Heart right ventricle (tissue), 16 donors: ENCODE measurements at regions not wholly inside any gene's neighbourhood (a gene's known extent, or its start where the extent isn't known, plus 50 kb on each side); places are given as distances from the start of the nearest gene placed in this dataset.

Experiments used
- ATAC-seq, 8 donors: fragments of 200-7000 bp; cut with Tn5 transposase; one replicate each; pipeline ENCODE4 v1.9.1; 2020; ENCODE audit warnings: mild to moderate bottlenecking in 8 of 8, moderate library complexity in 8 of 8, moderate number of reproducible peaks in 1 of 8
- DNase-seq, 2 donors: peaks; one replicate each; pipeline ENCODE4 v3.0.0-alpha.2; 2020
- H3K27ac ChIP-seq, 10 donors: fragments of 200-600 bp; sonication (generic) in 2 of 10; one replicate each; pipeline versions ENCODE4 v1.5.0 to v1.8.0; 2020 to 2022; ENCODE audit warnings: mild to moderate bottlenecking in 3 of 10
- H3K27me3 ChIP-seq, 7 donors: fragments of 200-600 bp; one replicate each; pipeline ENCODE4 v1.8.0; 2021 to 2022; ENCODE audit warnings: mild to moderate bottlenecking in 2 of 7
- H3K36me3 ChIP-seq, 9 donors: fragments of 200-600 bp; sonication (generic) in 1 of 9; one replicate each; pipeline versions ENCODE4 v1.5.0 to v1.8.0; 2020 to 2022; ENCODE audit warnings: mild to moderate bottlenecking in 2 of 9
- H3K4me1 ChIP-seq, 9 donors: fragments of 200-600 bp; sonication (generic) in 1 of 9; one replicate each; pipeline versions ENCODE4 v1.5.0 to v1.8.0; 2020 to 2022; ENCODE audit warnings: mild to moderate bottlenecking in 4 of 9
- H3K4me3 ChIP-seq, 10 donors: fragments of 200-600 bp; sonication (generic) in 2 of 10; one replicate each; pipeline versions ENCODE4 v1.5.0 to v1.8.0; 2020 to 2022; ENCODE audit warnings: mild to moderate bottlenecking in 7 of 10, moderate library complexity in 2 of 10
- H3K9me3 ChIP-seq, 11 donors: fragments of 200-600 bp in 10 of 11; sonication (generic) in 2 of 11; one replicate each; pipeline versions ENCODE4 v1.5.0 to v1.8.0; 2013 to 2022; ENCODE audit warnings: mild to moderate bottlenecking in 2 of 11, control low read depth in 1 of 11, moderate library complexity in 1 of 11
- CTCF ChIP-seq, 9 donors: fragments of 200-600 bp; sonication (generic) in 2 of 9; IDR thresholded peaks; one replicate each; pipeline versions ENCODE4 v1.5.0 to v1.8.0; 2021 to 2022; ENCODE audit warnings: antibody characterized with exemption in 9 of 9, mild to moderate bottlenecking in 5 of 9, moderate library complexity in 1 of 9
- WGBS, 2 donors: extraction: QIAGEN DNeasy Blood & Tissue Kit; methylation state at CpG; one replicate each; pipeline ENCODE4 v1.1.7; 2013; ENCODE audit warnings: inconsistent platforms in 1 of 2; 5-methylcytosine and 5-hydroxymethylcytosine counted together
- intact Hi-C, 10 donors: fragments of 100-400 bp; cut with DNase I; formaldehyde crosslinking; loops; one replicate each; pipeline versions ENCODE4 v1.11.1 to v1.14.2; 2022
- donor health status: Arrhythmogenic right ventricular cardiomyopathy.
- donor health status: ischemic (EF 13 %, LVEDD 7.1; RV severe dilation, severe dysfunction).
- donor health status: healthy with polysubstance abuse.
- donor health status: DM: no; HTN: yes; CAD: no.
- donor health status: DM: no; HTN: no; CAD: no.
- donor health status: ischemic (EF 25% LVEDD 6.9; RV normal size, moderate dysfunction).
- donor health status: ischemic (EF 25% LVEDD 5.7; RV mildly dilated, moderate dysfunction).
- donor health status: healthy.
- donor health status: DM: yes; HTN: yes; CAD: no.
- donor health status: Ischemic cardiomyopathy.
- donor health status: ischemic (EF 35%, LVEDD 5.7; RV mildly dilated, moderate dysfunction).
- donor health status: nonischemic (EF 11% LVEDD 7.7; RV severe dilation, severe dysfunction).
- donor health status: DM: yes; HTN: yes; CAD: no.
- donor health status: PGD.
- donor health status: ischemic (EF 29% LVEDD 5.4; RV normal size, mild dysfunction).
- donor health status: nonischemic (EF 23%, LVEDD 6.1; RV moderate dilation, normal function).

GRCh38 chrY:7459802-7460201, 548.2 kb upstream of the AMELY start:
- intact Hi-C loops = no loop called here
- ATAC-seq (no peak), DNase-seq (no peak)
- Histone ChIP-seq H3K9me3 (peaks cover 0 to 4% (median 0%) of the 10 kb centered on the region in 11 donors), H3K27ac (no peak overlapping the region), H3K4me3 (no peak overlapping the region), H3K4me1 (no peaks in the 10 kb centered on the region), H3K36me3 (no peaks in the 10 kb centered on the region), H3K27me3 (no peaks in the 10 kb centered on the region)
- TF ChIP-seq CTCF (IDR thresholded peaks at IDR 0.05) = no peak

GRCh38 chrY:7458301-7459078, 546.9 kb upstream of the AMELY start:
- TF ChIP-seq CTCF (IDR thresholded peaks at IDR 0.05) = no peak
- Histone ChIP-seq H3K27me3 (no peaks in the 10 kb centered on the region), H3K36me3 (no peaks in the 10 kb centered on the region), H3K4me3 (no peak overlapping the region), H3K9me3 (peaks cover 0 to 4% (median 0%) of the 10 kb centered on the region in 11 donors), H3K27ac (peak overlapping the region in 3 of 10 donors; percentile 13 to 29 (median 21)), H3K4me1 (no peaks in the 10 kb centered on the region)
- intact Hi-C loops = no loop called here
- DNase-seq = peak in 1 of 2 donors; percentile 8
- 29 to 35% methylated on average over 1 of the region's 1 CpG for WGBS, 2 donors
- peak in 5 of 8 donors; percentile 74 to 86 (median 76) for ATAC-seq

GRCh38 chrY:7457286-7458015, 545.9 kb upstream of the AMELY start:
- TF ChIP-seq CTCF (IDR thresholded peaks at IDR 0.05) = no peak
- DNase-seq (no peak), ATAC-seq (peak in 3 of 8 donors; percentile 56 to 60 (median 58))
- WGBS, 2 donors = 71 to 76% methylated on average over 4 of the region's 4 CpGs
- Histone ChIP-seq H3K4me1 (no peaks in the 10 kb centered on the region), H3K36me3 (no peaks in the 10 kb centered on the region), H3K27ac (peak overlapping the region in 2 of 10 donors; percentile 13 to 15), H3K9me3 (peaks cover 0 to 4% (median 0%) of the 10 kb centered on the region in 11 donors), H3K4me3 (no peak overlapping the region), H3K27me3 (no peaks in the 10 kb centered on the region)
- intact Hi-C loops = no loop called here

GRCh38 chrY:7455626-7456025, 544.1 kb upstream of the AMELY start:
- DNase-seq (no peak), ATAC-seq (no peak)
- Histone ChIP-seq H3K9me3 (peaks cover 0 to 4% (median 0%) of the 10 kb centered on the region in 11 donors), H3K27ac (no peak overlapping the region), H3K36me3 (no peaks in the 10 kb centered on the region), H3K4me3 (no peak overlapping the region), H3K27me3 (no peaks in the 10 kb centered on the region), H3K4me1 (no peaks in the 10 kb centered on the region)
- no peak for TF ChIP-seq CTCF (IDR thresholded peaks at IDR 0.05)
- intact Hi-C loops = no loop called here
- 58 to 59% methylated on average over 4 of the region's 4 CpGs for WGBS, 2 donors
